Activated T-cell treated with anti-CD3 and anti-CD28 coated beads, Interleukin-2, amount 50 U/mL, for 24 hours (primary cell): ENCODE measurements at regions not wholly inside any gene's neighbourhood (a gene's known extent, or its start where the extent isn't known, plus 50 kb on each side); places are given as distances from the start of the nearest gene placed in this dataset.
"Not testable (repeated sequence)": the region's sequence is repeated elsewhere in the genome, so short reads cannot be mapped to it uniquely, and the experiment has no call there.

Source experiments
- DNase-seq: peaks from one replicate; pipeline ENCODE4 v3.0.0-alpha.2; 2020
- H3K27ac Mint-ChIP-seq: 2 replicates; pipeline ENCODE4 v1.8.0; 2020; ENCODE audit warnings: mild to moderate bottlenecking, mixed read lengths
- H3K27me3 Mint-ChIP-seq: 2 replicates; pipeline ENCODE4 v1.8.0; 2020; ENCODE audit warnings: mixed read lengths
- H3K36me3 Mint-ChIP-seq: 2 replicates; pipeline ENCODE4 v1.8.0; 2020; ENCODE audit warnings: low read depth, mixed read lengths
- H3K4me1 Mint-ChIP-seq: 2 replicates; pipeline ENCODE4 v1.8.0; 2020; ENCODE audit warnings: low read depth, mixed read lengths
- H3K4me3 Mint-ChIP-seq: 2 replicates; pipeline ENCODE4 v1.8.0; 2020; ENCODE audit warnings: mild to moderate bottlenecking, moderate library complexity, mixed read lengths
- H3K9me3 Mint-ChIP-seq: 2 replicates; pipeline ENCODE4 v1.8.0; 2020; ENCODE audit warnings: mixed read lengths

- Mint-ChIP-seq H3K27me3 (no peaks in the 10 kb centered on the region), H3K4me1 (peaks cover 14% of the 10 kb centered on the region), H3K4me3 (no peak overlapping the region), H3K36me3 (no peaks in the 10 kb centered on the region), H3K27ac (no peak overlapping the region), H3K9me3 (no peaks in the 10 kb centered on the region)
- DNase-seq: no peak
Measured at GRCh38 chr1:212155219-212155618, 119.7 kb downstream of the DTL start.

- Mint-ChIP-seq H3K4me1 (peaks cover 30% of the 10 kb centered on the region), H3K27ac (no peak overlapping the region), H3K9me3 (no peaks in the 10 kb centered on the region), H3K4me3 (no peak overlapping the region), H3K27me3 (no peaks in the 10 kb centered on the region), H3K36me3 (no peaks in the 10 kb centered on the region)
- no peak for DNase-seq
Measured at GRCh38 chr1:212157252-212157651, 121.7 kb downstream of the DTL start.

- Mint-ChIP-seq H3K4me1 (peaks cover 36% of the 10 kb centered on the region), H3K27me3 (no peaks in the 10 kb centered on the region), H3K4me3 (no peak overlapping the region), H3K36me3 (no peaks in the 10 kb centered on the region), H3K9me3 (no peaks in the 10 kb centered on the region), H3K27ac (peak overlapping the region; percentile 26)
- no peak for DNase-seq
Measured at GRCh38 chr1:212158912-212159796, 123.6 kb downstream of the DTL start.

DNA sequence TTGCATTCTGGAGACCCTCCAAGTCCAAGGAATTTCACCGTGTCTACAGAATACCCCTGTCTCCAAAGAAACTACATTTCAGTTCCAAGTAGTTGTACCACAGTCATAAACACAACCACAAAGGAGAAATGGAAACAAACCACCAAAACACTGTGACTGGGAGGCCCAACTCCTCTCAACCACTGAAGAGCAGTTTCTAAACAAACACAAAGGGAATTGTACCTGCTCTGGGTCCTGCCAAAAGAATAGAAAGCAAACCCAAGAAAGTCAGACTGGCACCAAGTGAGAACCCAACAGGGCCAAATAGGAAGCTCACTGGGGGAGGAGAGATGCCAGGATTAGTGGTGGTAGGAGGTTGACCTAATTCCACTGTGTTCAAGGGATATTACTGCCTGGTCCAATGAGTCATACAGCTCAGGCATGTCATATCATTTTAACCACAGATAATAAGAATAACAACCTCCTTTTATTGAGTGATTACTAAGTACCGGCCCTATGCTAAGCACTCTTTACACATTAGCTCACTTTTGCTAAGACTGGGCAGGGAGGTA is 123.9 kb upstream of the PPP2R5A start:
- Mint-ChIP-seq H3K9me3 (no peaks in the 10 kb centered on the region), H3K36me3 (no peaks in the 10 kb centered on the region), H3K4me1 (peaks cover 36% of the 10 kb centered on the region), H3K4me3 (no peak overlapping the region), H3K27ac (no peak overlapping the region), H3K27me3 (no peaks in the 10 kb centered on the region)
- DNase-seq: no peak

- Mint-ChIP-seq H3K27ac (no peak overlapping the region), H3K4me1 (peaks cover 33% of the 10 kb centered on the region), H3K4me3 (no peak overlapping the region), H3K27me3 (no peaks in the 10 kb centered on the region), H3K36me3 (no peaks in the 10 kb centered on the region), H3K9me3 (no peaks in the 10 kb centered on the region)
- no peak for DNase-seq
Measured at GRCh38 chr1:212162635-212163034, 122.6 kb upstream of the PPP2R5A start.

DNA sequence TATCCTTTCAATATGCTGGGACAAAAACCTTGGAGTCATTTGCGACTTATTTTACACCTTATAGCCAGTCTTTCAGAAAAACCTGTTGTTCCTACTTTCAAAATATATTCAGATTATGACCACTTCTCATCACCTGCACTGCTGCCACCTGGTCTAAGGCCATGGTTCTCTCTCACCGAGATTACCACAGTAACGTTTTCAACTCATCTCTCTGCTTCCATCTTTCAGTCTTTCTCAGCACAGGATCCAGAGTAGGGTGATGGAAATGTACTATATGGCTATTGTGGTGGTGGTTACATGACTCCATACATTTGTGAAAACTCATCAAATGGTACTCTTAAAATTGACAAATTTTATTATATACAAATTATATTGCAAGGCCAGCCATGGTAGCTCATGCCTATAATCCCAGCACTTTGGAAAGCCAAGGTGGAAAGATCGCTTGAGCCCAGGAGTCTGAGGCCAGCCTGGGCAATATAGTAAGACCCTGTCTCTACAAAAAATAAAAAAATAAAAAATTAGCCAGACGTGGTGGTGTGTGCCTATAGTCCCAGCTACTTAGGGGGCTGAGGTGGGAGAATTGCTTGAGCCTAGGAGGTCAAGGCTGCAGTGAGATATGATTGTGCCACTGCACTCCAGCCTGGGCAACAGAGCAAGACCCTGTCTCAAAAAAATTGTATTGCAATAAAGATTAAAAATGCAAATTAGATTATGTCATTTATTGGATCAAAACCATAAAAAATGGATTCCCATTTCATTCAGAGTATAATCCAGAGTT is 120.9 kb upstream of the PPP2R5A start:
- no peak for DNase-seq
- H3K27me3 Mint-ChIP-seq: no peaks in the 10 kb centered on the region
- H3K9me3 Mint-ChIP-seq: no peaks in the 10 kb centered on the region
- no peaks in the 10 kb centered on the region for H3K36me3 Mint-ChIP-seq
- H3K27ac Mint-ChIP-seq: no peak overlapping the region
- no peak overlapping the region for H3K4me3 Mint-ChIP-seq
- peaks cover 26% of the 10 kb centered on the region for H3K4me1 Mint-ChIP-seq

DNA sequence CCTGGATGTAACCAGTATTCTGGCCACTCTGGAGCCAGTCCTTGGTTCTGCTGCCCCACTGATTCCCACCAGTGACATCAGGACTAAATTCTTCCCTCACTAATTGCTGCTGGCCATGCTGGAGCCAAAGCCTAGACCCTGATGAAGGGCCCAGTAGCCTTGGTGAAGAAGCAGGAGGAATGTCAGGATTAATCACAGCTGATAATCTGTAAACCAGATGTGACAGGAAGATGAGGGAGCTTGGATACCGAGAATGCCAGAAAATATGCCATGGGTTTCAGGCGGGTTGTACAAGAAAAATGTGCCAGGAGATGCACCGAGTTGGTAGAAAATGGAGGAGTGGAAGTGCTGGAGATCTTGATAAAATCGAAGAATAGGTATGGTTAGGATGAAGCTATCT is 119.0 kb upstream of the PPP2R5A start:
- Mint-ChIP-seq H3K36me3 (no peaks in the 10 kb centered on the region), H3K27me3 (no peaks in the 10 kb centered on the region), H3K27ac (no peak overlapping the region), H3K4me1 (peaks cover 17% of the 10 kb centered on the region), H3K9me3 (no peaks in the 10 kb centered on the region), H3K4me3 (no peak overlapping the region)
- no peak for DNase-seq

DNA sequence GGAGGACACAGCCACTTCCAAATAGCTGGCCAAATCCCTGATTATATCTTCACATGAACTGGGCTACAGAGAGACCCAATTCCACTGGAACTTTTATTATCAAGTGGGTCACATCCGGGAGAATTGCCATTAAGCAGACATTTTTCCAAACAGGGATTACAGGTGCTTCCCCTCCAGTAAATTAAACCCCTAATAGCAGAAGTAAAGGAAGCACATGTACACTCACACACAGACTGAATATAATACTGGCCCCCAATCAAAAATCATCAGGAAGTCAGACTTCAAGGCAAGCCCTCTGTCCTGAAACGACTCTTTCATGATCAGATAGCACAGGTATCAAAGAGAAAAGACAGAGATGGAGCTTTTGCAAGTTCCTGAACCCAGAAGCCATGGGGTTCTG is 118.6 kb upstream of the PPP2R5A start:
- no peaks in the 10 kb centered on the region for H3K27me3 Mint-ChIP-seq
- no peak overlapping the region for H3K27ac Mint-ChIP-seq
- DNase-seq: no peak
- no peak overlapping the region for H3K4me3 Mint-ChIP-seq
- H3K36me3 Mint-ChIP-seq: no peaks in the 10 kb centered on the region
- peaks cover 13% of the 10 kb centered on the region for H3K4me1 Mint-ChIP-seq
- H3K9me3 Mint-ChIP-seq: no peaks in the 10 kb centered on the region

GRCh38 chr1:212167098-212167497 is 118.1 kb upstream of the PPP2R5A start:
- Mint-ChIP-seq H3K27ac (no peak overlapping the region), H3K9me3 (no peaks in the 10 kb centered on the region), H3K36me3 (no peaks in the 10 kb centered on the region), H3K4me1 (peaks cover 8% of the 10 kb centered on the region), H3K4me3 (no peak overlapping the region), H3K27me3 (no peaks in the 10 kb centered on the region)
- DNase-seq: no peak

DNA sequence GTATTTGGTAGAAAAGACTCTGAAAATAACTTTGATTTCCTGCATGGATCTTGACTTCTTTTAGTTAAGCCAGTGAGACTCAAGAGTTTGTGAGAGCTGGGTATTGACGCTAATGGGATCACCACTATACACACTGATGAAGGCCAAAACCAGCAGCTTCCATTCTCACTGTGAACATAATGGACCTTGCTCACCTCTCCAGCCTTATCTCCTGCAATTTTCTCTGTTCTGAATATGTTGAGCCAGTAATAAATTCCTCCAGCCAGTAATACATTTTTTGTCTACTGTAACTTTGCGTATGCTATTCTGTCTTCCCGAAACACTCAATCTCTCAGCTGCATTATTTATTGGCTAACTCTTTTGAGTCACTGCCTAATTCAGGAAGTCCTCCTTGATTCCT is 111.6 kb upstream of the PPP2R5A start:
- no peak overlapping the region for H3K4me3 Mint-ChIP-seq
- H3K27me3 Mint-ChIP-seq: no peaks in the 10 kb centered on the region
- no peak for DNase-seq
- no peaks in the 10 kb centered on the region for H3K9me3 Mint-ChIP-seq
- H3K36me3 Mint-ChIP-seq: no peaks in the 10 kb centered on the region
- no peak overlapping the region for H3K27ac Mint-ChIP-seq
- H3K4me1 Mint-ChIP-seq: peaks cover 4% of the 10 kb centered on the region

GRCh38 chr1:212174295-212174694 is 110.9 kb upstream of the PPP2R5A start:
- DNase-seq, H3K36me3 Mint-ChIP-seq, H3K4me1 Mint-ChIP-seq, H3K9me3 Mint-ChIP-seq, H3K27ac Mint-ChIP-seq, H3K4me3 Mint-ChIP-seq, H3K27me3 Mint-ChIP-seq: not testable (repeated sequence)

GRCh38 chr1:212177542-212177941 is 107.7 kb upstream of the PPP2R5A start:
- H3K9me3 Mint-ChIP-seq: no peaks in the 10 kb centered on the region
- no peak overlapping the region for H3K4me3 Mint-ChIP-seq
- H3K27ac Mint-ChIP-seq: no peak overlapping the region
- H3K36me3 Mint-ChIP-seq: no peaks in the 10 kb centered on the region
- no peaks in the 10 kb centered on the region for H3K27me3 Mint-ChIP-seq
- peaks cover 6% of the 10 kb centered on the region for H3K4me1 Mint-ChIP-seq
- DNase-seq: no peak

DNA sequence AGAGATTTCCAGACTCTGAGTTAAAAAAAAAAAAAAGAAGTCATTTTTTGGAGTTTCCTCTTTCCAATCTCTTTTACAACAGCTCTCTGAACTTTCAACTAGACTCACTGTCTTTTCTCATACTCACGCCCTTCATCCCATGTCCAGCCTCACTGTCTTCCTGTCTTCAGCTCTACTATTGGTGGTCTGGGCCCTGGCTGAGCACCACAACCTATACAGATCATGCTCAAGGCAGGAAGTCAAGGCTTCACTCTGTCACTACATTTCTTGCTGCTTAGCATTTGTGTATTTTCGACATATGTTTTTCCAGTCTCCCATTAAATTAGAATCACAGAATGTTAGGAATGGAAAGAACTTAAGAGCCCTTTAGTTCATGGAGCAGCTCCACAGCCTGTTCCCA is 106.4 kb upstream of the PPP2R5A start:
- Mint-ChIP-seq H3K9me3 (no peaks in the 10 kb centered on the region), H3K27ac (no peak overlapping the region)

DNA sequence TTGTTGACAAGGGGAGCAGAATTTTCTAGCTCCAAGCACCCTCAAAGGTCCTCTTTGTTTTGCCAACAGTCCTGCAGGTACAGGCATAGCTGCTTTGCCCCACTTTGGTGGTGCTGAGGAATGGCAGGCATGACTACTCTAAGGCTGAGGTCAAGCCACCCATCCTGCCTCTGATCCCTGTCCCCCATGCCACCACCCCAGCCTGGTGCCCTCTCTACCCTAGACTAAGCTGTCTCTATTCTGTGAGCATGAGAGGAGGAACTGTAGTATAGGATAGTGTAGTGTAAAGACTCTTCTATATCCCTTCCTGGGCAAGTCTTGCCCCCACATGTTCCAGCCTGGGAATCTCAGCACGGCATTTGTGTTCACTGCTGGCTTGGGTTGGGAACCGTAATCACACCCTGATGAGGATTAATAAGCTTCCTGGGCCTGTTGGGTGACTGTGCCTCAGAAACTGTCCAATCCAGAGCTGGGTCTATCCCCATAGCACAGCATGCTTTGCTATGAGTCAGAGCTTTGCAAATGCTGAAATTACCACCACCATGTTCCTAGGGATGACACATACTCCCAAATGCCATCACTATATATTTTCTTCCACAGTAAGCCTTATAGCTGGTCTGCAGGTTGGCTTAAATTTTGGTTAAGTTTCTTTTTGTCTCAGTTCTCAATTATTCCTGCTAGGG is 105.7 kb upstream of the PPP2R5A start:
- H3K27ac Mint-ChIP-seq: no peak overlapping the region
- DNase-seq: no peak
- no peaks in the 10 kb centered on the region for H3K9me3 Mint-ChIP-seq
- H3K4me3 Mint-ChIP-seq: no peak overlapping the region
- H3K27me3 Mint-ChIP-seq: no peaks in the 10 kb centered on the region
- H3K4me1 Mint-ChIP-seq: peaks cover 6% of the 10 kb centered on the region
- no peaks in the 10 kb centered on the region for H3K36me3 Mint-ChIP-seq

More for the DNA sequence above, 106.4 kb upstream of the PPP2R5A start:
- Mint-ChIP-seq H3K36me3 (no peaks in the 10 kb centered on the region), H3K27me3 (no peaks in the 10 kb centered on the region), H3K4me1 (peaks cover 6% of the 10 kb centered on the region), H3K4me3 (no peak overlapping the region)
- DNase-seq: no peak
